B cell (primary cell): ENCODE measurements at regions not wholly inside any gene's neighbourhood (a gene's known extent, or its start where the extent isn't known, plus 50 kb on each side); places are given as distances from the start of the nearest gene placed in this dataset.

Experiments
- EZH2 ChIP-seq: IDR thresholded peaks from 2 replicates; pipeline ENCODE4 v1.6.1; 2012; ENCODE audit warnings: borderline replicate concordance, low read depth, mild to moderate bottlenecking, moderate library complexity, low read length; ENCODE audit not compliant: insufficient read depth, poor library complexity, severe bottlenecking
- TF ChIP-seq, protein P1 (sequence below): fragments of 200-600 bp; IDR thresholded peaks from one replicate; pipeline ENCODE4 v1.8.0; 2022; ENCODE audit warnings: antibody characterized with exemption, mild to moderate bottlenecking

DNA sequence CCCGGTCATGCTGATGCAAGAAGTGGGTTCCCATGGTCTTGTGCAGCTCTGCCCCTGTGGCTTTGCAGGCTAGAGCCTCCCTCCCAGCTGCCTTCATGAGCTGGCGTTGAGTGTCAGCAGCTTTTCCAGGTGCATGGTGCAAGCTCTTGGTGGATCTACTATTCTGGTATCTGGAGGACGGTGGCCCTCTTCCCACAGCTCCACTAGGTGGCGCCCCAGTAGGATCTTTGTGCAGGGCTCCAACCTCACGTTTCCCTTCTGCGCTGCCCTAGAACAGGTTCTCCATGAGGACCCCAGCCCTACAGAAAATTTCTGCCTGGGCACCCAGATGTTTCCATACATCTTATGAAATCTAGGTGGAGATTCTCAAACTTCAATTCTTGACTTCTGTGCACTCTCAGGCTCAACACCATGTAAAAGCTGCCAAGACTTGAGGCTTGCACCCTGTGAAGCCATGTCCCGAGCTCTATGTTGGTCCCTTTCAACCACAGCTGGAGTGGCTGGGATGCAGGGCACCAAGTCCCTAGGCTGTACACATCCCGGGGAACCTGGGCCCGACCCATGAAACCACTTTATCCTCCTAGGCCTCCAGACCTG lies 238.4 kb upstream of the MDFIC2 start:
- TF ChIP-seq, protein P1, sequence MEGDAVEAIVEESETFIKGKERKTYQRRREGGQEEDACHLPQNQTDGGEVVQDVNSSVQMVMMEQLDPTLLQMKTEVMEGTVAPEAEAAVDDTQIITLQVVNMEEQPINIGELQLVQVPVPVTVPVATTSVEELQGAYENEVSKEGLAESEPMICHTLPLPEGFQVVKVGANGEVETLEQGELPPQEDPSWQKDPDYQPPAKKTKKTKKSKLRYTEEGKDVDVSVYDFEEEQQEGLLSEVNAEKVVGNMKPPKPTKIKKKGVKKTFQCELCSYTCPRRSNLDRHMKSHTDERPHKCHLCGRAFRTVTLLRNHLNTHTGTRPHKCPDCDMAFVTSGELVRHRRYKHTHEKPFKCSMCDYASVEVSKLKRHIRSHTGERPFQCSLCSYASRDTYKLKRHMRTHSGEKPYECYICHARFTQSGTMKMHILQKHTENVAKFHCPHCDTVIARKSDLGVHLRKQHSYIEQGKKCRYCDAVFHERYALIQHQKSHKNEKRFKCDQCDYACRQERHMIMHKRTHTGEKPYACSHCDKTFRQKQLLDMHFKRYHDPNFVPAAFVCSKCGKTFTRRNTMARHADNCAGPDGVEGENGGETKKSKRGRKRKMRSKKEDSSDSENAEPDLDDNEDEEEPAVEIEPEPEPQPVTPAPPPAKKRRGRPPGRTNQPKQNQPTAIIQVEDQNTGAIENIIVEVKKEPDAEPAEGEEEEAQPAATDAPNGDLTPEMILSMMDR: peak; percentile 76
- TF ChIP-seq EZH2: no peak
